NK-92 (cell line): ENCODE measurements at regions not wholly inside any gene's neighbourhood (a gene's known extent, or its start where the extent isn't known, plus 50 kb on each side); places are given as distances from the start of the nearest gene placed in this dataset.
"Not testable (repeated sequence)": the region's sequence is repeated elsewhere in the genome, so short reads cannot be mapped to it uniquely, and the experiment has no call there.

ENCODE experiments used
- DNase-seq: peaks from one replicate; lab custom pipeline; 2025; ENCODE audit not compliant: unreplicated experiment; lab: John Stamatoyannopoulos, UW

DNA sequence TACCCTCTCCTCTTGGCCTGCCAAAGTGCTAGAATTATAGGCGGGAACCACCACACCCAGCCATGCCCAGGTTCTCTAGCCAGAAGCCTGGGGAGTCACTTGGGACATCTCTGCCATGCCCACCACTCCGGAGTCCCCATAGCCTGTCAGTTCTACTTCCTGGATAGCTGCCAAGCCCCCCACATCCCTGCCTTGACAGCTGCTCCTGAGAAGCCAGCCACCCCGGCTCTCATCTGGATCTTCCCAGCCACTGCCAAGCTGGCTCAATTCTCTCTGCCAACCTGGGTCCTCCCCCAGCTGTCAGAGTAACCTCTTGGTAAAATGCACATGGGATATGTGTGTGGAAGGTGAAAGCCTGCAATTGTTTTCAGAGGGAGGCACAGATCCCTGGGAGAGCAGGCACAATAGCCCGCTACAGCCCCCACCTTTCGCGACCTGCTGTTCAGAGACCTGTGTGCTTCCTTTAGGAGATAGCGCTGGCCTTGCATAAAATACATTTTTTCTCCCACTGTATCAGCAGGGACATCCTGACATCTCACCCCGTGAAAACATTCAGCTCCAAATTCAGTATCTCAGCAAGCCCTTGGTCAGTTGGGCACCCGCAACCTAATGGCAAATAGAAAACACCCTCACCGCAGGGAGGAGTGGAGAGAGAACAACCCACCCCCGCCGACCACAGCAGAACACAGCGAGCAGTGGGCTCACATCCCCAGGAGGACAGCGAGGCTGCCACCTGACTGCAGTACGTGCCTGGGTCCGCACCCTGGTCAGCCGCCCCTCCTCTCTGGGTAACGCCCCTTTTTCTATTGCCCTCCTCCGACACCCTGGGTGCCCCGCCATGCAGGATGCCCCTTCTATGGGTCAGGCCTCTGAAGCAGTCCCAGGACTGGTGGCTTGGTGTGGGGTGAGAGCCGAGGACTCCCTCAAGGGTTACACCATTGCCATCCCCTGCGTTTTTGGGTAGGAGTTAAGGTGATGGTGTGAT is 1342.2 kb downstream of the BRD1 start:
- no peak for DNase-seq

DNA sequence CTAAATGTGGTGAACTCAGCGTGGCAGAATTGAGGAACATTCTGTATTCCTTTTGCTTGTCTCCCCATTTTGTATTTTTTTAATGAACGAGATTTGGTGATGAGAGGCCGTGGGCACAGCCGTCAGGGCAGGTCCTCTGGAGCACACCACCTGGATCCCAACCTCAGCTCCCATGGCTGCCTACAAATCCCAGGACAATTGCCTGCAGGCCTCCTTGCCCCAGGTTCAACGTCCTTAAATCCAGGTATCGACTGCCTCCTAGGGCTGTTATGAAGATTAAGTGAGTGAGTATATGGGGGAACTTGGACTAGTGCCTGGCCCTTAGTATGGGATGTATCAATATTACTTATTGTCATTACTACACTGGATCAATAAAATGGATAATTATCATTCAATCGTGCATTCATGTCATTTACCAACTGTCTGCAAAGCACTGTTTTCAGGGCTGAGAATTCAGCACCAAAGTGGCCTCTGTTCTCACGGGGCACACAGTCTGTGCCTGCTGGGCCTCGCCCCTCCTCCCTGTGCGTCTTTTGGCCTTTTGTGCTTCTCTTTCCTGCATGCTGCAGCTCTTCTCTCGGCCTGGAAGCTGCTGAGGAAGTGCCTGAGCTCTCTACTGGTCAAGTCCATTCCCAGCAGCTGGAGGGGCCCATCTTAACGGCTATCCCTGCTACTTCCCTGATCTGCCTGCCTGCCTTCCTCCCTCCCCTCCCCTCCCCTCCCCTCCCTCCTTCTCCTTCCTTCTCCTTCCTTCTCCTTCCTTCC is 1343.7 kb downstream of the BRD1 start:
- no peak for DNase-seq

DNA sequence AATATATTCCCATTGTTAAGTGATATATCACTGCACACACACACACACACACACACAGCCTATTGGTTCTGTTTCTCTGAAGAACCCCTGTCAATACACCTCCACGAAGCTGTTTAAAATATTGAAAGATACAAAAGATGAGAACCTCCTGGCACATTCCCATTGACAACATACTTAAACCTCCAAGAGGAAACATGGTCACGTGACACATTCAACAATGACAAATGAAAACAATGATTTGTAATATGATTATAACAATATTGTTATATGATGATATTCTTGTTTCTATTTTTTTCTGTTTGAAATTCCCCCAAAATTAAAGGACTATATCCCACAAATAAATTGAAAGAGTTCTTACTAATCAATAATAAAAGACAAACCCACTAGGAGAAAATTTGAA is 1344.9 kb downstream of the BRD1 start:
- DNase-seq, result no peak

DNA sequence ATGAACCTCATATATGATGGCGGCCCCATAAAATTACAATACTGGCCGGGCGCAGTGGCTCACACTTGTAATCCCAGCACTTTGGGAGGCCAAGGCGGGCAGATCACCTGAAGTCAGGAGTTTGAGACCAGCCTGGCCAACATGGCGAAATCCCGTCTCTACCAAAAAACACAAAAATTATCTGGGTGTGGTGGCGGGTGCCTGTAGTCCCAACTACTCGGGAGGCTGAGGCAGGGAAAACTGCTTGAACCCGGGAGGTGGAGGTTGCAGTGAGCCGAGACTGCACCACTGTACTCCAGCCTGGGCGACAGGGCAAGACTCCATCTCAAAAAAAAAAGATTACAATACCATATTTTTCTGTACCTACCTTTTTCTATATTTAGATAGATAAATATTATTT is 1345.5 kb downstream of the BRD1 start:
- DNase-seq, result not testable (repeated sequence)

DNA sequence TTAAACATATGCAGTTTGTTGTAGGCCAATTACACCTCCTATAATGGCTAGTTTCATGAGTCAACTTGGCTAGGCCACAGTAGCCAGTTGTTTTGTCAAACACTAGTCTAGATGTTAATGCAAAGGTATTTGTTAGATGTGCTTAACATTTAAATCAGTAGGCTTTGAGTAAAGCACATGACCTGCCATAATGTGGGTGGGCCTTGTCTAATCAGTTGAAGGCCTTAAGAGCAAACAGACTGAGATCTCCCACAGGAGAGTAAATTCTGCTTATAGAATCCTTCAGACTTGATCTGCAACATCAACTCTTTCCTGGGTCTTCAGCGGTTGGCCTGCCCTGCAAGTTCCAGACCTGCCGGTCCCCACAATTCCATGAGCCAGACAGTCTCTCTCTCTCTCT is 1345.9 kb downstream of the BRD1 start:
- no peak for DNase-seq

DNA sequence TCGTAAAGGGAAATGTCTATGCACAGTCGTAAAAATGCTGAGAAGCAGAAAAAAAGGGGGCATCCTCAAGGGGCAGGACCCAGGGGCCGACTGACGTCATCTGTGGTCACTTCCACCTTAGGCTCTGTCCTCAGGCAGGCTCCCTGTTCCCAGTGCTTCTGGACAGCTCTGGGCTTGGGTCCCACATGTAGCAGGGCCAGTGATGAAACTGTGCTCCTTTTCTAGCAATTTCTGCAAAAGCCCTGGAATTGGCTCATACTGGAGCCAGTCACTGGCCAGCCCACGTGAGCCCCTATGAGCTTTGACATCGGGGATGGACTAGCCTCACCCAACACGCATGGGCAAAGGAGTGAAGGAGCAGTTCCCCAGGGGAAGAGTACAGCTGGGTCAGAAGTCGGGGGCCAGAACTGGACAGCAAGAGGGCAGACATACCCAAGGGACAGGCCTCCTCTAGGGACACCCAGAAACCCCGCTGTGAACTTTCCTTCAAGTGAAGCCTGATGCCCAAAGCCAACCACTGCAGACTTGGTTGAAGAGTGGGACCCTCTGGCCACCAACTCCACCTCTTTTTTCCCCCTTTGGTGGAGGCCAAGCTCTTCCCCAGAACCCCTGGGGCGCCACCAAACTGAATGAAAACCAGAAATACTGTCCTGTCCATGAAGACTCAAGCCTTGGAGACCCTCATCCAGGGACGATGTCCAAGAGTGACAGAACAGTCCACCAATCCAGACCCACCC is 1349.0 kb downstream of the BRD1 start:
- DNase-seq, result no peak

DNA sequence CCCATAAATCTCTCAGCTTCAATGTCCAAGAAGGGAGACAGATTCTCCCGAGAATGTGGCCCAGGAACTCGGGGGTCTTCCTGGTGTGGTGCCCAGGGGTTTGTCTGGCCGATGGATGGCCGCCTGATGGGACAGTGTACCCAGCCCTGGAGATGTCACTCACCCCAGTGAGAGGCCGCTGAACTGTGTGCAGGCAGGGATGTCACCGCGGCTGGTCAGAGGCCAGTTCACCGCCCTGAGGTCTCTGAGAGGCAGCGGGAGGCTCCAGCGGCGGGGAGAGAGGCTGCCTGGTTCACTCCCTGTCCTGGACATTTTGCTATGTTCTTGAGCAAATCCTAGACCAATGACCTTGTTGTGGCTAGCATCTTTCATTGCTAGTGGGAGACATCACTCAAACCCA is 1349.5 kb downstream of the BRD1 start:
- no peak for DNase-seq

DNA sequence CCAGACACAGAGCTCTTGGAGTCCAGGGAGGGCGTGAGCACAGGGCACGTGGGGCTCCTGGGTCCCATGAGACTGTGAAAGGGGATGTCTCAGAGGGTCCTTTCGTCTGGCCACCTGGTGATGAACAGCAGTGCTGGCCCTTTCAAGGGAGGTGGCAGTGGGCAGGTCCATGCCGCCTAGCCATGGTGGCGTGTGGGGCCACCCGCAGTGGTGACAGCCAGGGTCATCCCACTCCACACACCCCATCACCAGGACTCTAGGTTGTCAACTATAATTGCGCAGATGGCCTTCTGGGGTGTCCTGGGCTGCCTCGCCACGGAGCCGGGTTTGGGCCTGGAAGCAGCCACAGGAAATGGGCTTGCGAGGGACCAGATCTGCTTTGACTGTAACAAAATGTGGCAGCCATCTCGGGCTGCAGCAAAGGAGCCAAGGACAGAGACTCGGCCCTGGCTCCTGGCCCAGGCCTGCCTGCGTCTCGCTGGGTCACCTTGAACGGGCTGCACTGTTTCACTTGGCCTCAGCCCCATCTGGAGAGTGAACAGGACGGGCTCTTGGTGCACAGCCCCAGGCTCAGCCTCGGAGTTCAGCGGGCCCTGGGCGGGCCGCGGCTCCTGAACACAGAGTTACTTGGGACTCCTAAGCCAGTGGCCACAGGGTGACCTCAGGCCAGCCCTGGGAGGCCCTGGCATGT is 1350.5 kb downstream of the BRD1 start:
- DNase-seq, result no peak

DNA sequence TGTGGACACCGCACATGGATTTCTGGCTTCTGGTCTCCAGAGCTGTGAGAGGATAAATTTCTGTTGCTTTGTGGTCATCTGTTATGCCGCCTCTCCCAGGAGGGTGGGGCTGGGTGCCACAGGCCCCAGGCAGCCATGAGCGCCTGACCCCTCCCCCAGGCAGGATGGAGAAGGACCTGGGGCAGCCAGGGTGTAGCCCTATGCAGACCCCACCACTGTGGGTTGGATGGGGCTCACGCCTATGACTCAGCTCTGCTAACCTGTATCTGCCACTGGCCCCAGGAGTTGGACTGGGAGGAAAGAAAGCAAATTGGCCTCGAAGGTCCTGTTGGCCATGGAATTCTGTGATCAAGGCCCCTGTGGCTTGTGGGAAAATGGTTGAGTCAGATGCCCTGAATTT is 1351.1 kb downstream of the BRD1 start:
- DNase-seq, result no peak

DNA sequence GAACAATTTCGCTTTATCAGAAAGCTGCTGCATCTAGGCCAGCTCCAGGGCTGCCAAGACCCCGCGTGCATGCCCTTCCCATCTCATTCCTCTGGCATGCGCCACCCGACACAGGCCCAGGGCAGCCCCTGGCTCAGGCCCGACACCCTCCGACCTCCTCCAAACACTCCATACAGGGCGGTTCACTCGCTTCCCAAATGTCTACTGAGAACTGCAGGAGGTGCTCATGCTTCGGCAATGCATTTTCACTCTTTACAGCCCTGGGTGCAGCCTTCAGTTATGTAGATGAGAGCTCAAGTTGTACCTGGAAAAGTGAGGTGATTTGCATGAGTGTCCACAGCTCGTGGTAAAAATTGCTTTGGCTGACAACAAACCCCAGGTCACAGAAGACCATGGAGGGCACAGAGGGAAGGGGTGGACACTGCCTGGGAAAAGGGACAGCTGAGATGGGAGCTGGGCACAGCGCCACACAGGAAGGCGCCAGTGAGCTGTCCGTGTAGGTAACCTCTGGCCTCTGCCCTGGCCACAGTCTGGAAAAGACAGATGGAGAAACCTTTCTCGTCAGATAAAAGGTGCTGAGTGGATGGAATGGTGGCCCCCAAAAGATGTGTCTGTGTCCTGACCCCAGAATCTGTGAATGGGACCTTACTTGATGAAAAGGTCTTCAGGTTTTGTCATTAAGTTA is 1351.9 kb downstream of the BRD1 start:
- no peak for DNase-seq

DNA sequence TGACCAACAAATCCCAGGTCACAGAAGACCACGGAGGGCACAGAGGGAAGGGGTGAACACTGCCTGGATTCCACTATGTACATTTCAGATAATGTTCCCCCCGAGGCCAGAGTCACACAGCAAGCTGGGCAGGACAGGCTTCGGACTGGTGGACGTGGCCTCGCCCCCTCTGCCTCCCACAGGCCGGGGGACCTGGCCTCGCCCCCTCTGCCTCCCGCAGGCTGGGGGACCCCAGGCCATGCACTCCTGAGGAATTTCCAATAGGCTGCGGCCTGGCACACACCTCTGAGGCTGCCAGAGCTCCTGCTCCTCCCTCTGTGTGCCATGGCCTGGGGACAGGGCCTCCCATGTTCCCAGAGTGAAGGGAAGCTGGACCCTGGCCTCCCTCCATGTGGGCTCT is 1352.8 kb downstream of the BRD1 start:
- DNase-seq, result no peak

DNA sequence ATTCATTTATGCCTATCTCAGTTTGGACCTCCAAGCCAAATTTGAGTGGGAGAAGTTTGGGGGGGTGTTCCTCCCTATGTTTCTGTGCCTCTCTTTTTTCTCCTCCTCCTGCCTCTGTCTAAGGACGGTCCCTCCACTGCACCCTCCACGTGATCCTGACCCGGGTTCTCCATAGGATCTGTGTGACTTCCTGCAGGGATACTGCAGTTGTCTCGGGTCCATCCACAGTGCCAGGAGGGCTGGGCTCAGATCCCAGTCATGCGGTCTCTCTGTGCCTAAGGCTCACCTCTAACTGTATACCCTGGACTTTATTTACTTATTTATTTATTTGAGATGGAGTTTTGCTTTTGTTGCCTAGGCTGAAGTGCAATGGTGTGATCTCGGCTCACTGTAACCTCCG is 1354.5 kb downstream of the BRD1 start:
- DNase-seq, result no peak

DNA sequence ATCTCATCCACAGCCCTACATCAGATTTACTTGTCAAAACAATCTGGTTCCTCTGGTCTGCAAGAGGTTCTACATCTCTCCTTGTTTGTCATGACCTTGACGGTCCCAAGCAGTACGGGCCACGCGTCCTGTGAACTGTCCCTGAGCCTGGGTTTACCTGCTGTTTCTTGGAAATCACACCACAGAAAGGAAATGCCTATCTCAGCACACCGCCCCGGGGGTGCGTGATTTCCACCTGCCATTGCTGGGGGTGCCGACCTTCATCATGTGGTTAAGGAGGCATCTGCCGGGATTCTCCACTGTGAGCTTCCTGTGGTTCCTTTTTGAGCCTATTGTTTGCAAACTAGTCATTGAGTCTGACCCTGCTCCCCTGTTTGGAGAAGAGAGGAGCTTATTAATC is 1363.4 kb downstream of the BRD1 start:
- no peak for DNase-seq

DNA sequence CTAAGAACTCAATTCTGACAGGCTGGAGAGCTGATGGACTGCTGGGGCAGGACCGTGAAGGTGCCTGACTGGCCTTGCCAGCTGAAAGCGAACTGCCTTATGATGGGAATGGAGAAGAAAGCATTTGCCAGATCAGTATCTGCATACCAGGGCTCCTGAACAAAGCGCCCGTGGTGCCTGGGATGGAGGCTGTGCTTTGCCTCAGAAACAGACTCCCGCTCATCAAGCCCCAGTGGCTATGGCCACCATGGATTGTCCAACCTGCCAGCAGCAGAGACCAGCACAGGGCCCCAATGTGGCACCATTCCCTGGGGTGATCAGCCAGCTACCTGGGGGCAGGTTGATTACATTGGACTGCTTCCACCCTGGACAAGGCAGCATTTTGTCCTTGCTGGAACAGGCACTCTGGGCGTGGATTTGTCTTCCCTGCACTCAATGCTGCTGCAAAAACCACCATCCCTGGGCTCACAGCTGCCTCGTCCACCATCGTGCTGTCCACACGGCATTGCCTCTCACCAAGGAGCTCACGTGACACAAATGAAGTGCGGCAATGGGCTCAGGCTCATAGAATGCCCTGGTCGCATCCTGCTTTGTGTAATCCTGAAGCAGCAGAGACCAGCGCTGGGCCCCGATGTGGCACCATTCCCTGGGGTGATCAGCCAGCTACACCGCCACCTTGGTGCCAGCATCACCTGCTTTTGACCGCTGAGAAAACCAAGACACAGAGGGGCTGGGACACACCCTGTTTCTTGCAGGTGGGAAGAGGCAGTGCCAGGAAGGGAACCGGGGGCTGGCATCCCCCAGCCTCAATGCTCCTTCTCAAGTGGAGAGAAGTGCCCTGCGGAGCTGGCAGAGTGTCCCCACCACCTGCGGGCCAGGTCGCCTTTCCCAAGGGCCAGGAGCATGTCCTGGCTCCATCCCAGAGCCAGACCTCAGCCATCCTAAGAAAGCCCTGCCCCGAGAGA is 1367.5 kb downstream of the BRD1 start:
- no peak for DNase-seq

DNA sequence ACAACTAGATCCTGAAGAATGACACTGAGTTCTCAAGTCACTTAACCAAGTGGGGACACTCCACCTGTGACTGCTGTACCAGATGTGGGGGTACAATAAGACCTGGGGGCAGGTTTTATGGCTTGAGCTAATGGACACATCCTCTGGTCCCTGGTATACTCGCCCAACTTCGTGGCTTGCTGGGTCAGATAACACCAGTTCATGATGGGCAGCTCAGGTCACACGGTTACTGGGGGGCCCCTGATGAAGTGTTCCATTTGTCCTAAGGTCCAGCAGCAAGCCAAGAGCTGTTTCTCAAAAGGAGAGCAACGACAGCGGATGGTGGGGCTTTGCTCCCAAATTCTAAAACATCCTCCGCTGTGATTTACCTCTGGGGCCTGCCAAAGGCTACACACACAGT is 1368.4 kb downstream of the BRD1 start:
- no peak for DNase-seq

DNA sequence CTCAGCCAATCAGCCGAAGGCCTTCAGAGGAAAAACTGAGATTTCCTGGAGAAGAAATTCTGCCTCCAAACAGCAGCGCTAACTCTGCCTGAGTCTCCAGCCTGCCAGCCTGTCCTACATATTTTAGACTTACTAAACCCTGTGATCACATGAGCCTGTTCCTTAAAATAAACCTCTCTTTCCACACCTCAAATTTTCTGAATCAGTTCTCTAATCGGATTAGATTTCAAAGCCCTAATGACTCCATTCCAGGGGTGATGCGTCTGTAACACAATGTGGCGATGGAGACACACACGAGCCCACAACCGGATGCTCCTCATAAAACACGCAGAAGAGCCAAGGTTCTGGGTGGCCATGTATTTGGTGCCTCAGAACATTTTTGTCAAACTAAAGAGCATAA is 1371.2 kb downstream of the BRD1 start:
- no peak for DNase-seq

DNA sequence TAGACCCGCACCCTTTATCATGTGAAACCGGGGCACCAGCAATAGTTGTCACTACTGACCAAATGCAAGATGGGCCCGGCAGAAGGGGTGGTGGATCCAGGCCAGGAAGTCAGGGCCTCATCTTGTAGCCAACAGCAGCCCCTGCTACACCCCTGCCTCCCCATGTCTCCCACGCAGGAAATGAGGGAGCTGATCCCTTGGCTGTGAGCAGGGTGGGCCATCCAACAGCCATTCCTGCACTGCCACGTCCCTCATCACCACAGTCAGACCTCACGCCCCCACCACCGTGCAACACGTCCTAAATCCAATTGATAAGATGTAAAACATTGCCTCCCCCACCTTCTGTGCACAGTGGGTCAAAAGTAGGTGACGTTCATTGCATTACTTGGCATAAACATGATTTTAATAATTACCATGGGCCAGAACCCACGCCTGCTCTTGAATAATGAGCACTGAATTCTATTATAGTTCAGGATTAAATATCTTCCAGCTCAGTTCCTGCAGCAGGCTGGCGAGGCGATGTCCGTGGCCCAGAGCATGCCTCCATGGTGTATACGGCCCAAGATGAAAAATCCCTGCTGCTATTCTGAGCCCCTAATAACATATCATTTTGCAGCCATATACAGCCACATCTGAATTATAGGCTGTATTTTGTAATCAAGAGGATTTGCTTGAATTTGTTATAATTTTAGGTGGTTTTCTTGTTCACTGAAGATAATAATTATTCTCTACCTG is 1373.8 kb downstream of the BRD1 start:
- DNase-seq, result no peak

DNA sequence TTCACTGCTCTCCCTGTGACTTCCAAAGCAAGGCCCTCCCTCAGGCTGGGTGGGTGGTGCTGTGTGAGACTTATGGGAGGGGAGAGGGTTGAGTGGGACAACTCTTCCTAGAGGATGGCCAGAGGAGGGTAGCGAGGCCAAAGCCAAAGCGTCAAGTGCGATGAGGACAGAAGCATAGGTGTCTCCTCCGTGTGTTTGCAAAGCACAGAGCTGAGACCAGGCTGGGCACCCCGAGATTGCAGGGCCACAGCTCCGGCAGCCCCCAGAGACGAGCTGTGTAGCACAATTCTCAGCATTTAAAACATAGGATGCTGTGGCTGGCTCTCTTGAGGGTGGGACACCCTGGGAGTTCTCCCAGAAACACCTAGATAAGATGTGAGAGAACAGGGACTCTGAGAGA is 1374.5 kb downstream of the BRD1 start:
- no peak for DNase-seq

DNA sequence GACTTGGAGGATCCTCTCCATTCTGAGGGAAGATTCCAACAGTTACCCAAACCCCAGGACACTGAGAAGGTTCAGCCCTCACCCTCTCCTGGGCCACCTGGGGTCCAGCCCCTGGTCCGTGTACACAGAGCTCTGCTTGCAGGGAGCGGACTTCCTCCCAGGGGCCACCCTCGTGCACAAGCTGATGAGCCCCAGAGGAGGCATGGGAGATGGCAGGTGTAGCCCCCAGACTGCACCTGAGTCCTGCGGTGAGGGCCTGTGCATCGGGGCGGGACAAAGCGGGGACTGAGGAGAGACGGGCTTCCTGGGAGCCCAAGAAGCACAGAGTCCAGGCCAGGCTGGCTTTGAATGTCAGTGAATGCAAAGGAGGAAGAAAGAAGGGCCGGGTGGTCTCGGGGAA is 1374.9 kb downstream of the BRD1 start:
- DNase-seq, result no peak
